ENCODE measurements at regions not wholly inside any gene's neighbourhood (a gene's known extent, or its start where the extent isn't known, plus 50 kb on each side); places are given as distances from the start of the nearest gene placed in this dataset.

- no peak for TF ChIP-seq CTCF (IDR thresholded peaks at IDR 0.05)
- intact Hi-C loops (cut with DNase I) = no loop called here
- Histone ChIP-seq H3K4me3 (no peak overlapping the region), H3K36me3 (no peaks in the 10 kb centered on the region), H3K27me3 (ENCODE audit: low read depth) (peaks cover 7% of the 10 kb centered on the region), H3K4me1 (peaks cover 6% of the 10 kb centered on the region), H3K9me3 (no peaks in the 10 kb centered on the region), H3K27ac (no peak overlapping the region)
- no peak for DNase-seq
- ATAC-seq = no peak
Measured at GRCh38 chr1:23615423-23615822, 56.1 kb upstream of the ID3 start.

- H3K4me3 ChIP-seq = no peak overlapping the region
- no peak for TF ChIP-seq CTCF (IDR thresholded peaks at IDR 0.05)
- H3K36me3 ChIP-seq = no peaks in the 10 kb centered on the region
- no peaks in the 10 kb centered on the region for H3K9me3 ChIP-seq
- H3K4me1 ChIP-seq = no peaks in the 10 kb centered on the region
- DNase-seq = no peak
- H3K27me3 ChIP-seq (ENCODE audit: low read depth) = no peaks in the 10 kb centered on the region
- ATAC-seq = no peak
- intact Hi-C loops (cut with DNase I) = no loop called here
- H3K27ac ChIP-seq = no peak overlapping the region
Measured at GRCh38 chr1:23614032-23614660, 54.8 kb upstream of the ID3 start.

- ATAC-seq = peak in 1 of 2 donors; percentile 26
Measured at GRCh38 chr1:23613191-23614031, 54.1 kb upstream of the ID3 start.

GRCh38 chr1:23611601-23612327, 52.5 kb upstream of the ID3 start:
- H3K27ac ChIP-seq = no peak overlapping the region
- TF ChIP-seq CTCF (IDR thresholded peaks at IDR 0.05) = no peak
- no peak overlapping the region for H3K4me3 ChIP-seq
- ATAC-seq (no peak), DNase-seq (no peak)
- H3K27me3 ChIP-seq (ENCODE audit: low read depth) = no peaks in the 10 kb centered on the region
- no peaks in the 10 kb centered on the region for H3K4me1 ChIP-seq
- no peaks in the 10 kb centered on the region for H3K9me3 ChIP-seq
- intact Hi-C loops (cut with DNase I) = no loop called here
- no peaks in the 10 kb centered on the region for H3K36me3 ChIP-seq

More at GRCh38 chr1:23613191-23614031, 54.1 kb upstream of the ID3 start:
- H3K4me3 ChIP-seq = no peak overlapping the region
- TF ChIP-seq CTCF (IDR thresholded peaks at IDR 0.05) = no peak
- DNase-seq = no peak
- H3K27ac ChIP-seq = no peak overlapping the region
- no peaks in the 10 kb centered on the region for H3K4me1 ChIP-seq
- intact Hi-C loops (cut with DNase I) = no loop called here
- no peaks in the 10 kb centered on the region for H3K36me3 ChIP-seq
- no peaks in the 10 kb centered on the region for H3K27me3 ChIP-seq (ENCODE audit: low read depth)
- H3K9me3 ChIP-seq = no peaks in the 10 kb centered on the region

GRCh38 chr1:23610677-23611076, 51.4 kb upstream of the ID3 start:
- Histone ChIP-seq H3K27ac (no peak overlapping the region), H3K4me1 (no peaks in the 10 kb centered on the region), H3K27me3 (ENCODE audit: low read depth) (no peaks in the 10 kb centered on the region), H3K36me3 (no peaks in the 10 kb centered on the region), H3K9me3 (no peaks in the 10 kb centered on the region), H3K4me3 (no peak overlapping the region)
- no peak for DNase-seq
- intact Hi-C loops (cut with DNase I) = no loop called here
- ATAC-seq = no peak
- TF ChIP-seq CTCF (IDR thresholded peaks at IDR 0.05) = no peak

Data from lower lobe of right lung (tissue), 2 donors.